K562 (cell line): ENCODE measurements at regions not wholly inside any gene's neighbourhood (a gene's known extent, or its start where the extent isn't known, plus 50 kb on each side); places are given as distances from the start of the nearest gene placed in this dataset.

Experiments
- BDP1 ChIP-seq: IDR thresholded peaks from 3 replicates; pipeline ENCODE4 v1.6.1; 2011; ENCODE audit not compliant: insufficient read length, insufficient read depth
- CTCFL ChIP-seq: IDR thresholded peaks from 2 replicates; pipeline ENCODE4 v1.6.1; 2011; ENCODE audit warnings: borderline replicate concordance, low read depth, mild to moderate bottlenecking, moderate library complexity, low read length; ENCODE audit not compliant: insufficient read depth, poor library complexity, severe bottlenecking
- DIDO1 ChIP-seq: fragments of 450-650 bp; IDR thresholded peaks from 2 replicates; pipeline ENCODE4 v1.6.1; 2016; ENCODE audit warnings: low read depth, missing biosample characterization, missing genetic modification characterization
- ETS2 ChIP-seq: IDR thresholded peaks from 2 replicates; pipeline ENCODE4 v1.6.1; 2016; ENCODE audit warnings: borderline replicate concordance, missing genetic modification characterization, mild to moderate bottlenecking, moderate library complexity, missing compliant biosample characterization; ENCODE audit not compliant: poor library complexity, severe bottlenecking
- KDM1A ChIP-seq, 2 experiments: fragments of 450-650 bp; IDR thresholded peaks; 2 replicates each; pipeline ENCODE4 v1.6.1; 2016; ENCODE audit warnings: mild to moderate bottlenecking in 2 of 2
- MTA1 ChIP-seq: fragments of 450-650 bp; IDR thresholded peaks from 2 replicates; pipeline ENCODE4 v1.6.1; 2017; ENCODE audit warnings: borderline replicate concordance
- NFXL1 ChIP-seq: fragments of 450-650 bp; formaldehyde crosslinking; IDR thresholded peaks from 2 replicates; pipeline ENCODE4 v1.4.0; 2021; ENCODE audit warnings: mild to moderate bottlenecking
- POU5F1 ChIP-seq: fragments of 150-350 bp; IDR thresholded peaks from 2 replicates; pipeline ENCODE4 v1.6.1; 2014; ENCODE audit warnings: borderline replicate concordance, low read length, low read depth, mild to moderate bottlenecking; ENCODE audit not compliant: partially characterized antibody
- PURB ChIP-seq: sonication (generic); formaldehyde crosslinking; IDR thresholded peaks from 2 replicates; pipeline ENCODE4 v1.9.0; 2021; ENCODE audit warnings: low read depth, mild to moderate bottlenecking, missing genetic modification reagents
- SRSF9 ChIP-seq: fragments of 200-400 bp; formaldehyde crosslinking; IDR thresholded peaks from 2 replicates; pipeline ENCODE4 v1.6.1; 2017; ENCODE audit warnings: low read depth, low read length, borderline replicate concordance
- ZBTB40 ChIP-seq, 2 experiments: fragments of 450-650 bp in 1 of 2; sonication (generic) in 1 of 2; formaldehyde crosslinking in 1 of 2; IDR thresholded peaks; 2 replicates each; pipeline versions ENCODE4 v1.7.1 to v1.9.0; 2016 to 2022; ENCODE audit warnings: inconsistent platforms in 1 of 2, mild to moderate bottlenecking in 1 of 2, missing genetic modification reagents in 1 of 2
- ZMIZ1 ChIP-seq, 2 experiments: fragments of 150-350 bp in 1 of 2; IDR thresholded peaks; 2 replicates each; pipeline ENCODE4 v1.6.1; 2012 to 2016; ENCODE audit warnings: low read depth in 2 of 2, low read length in 2 of 2, mild to moderate bottlenecking in 1 of 2, moderate library complexity in 1 of 2
- ZSCAN29 ChIP-seq: fragments of 450-650 bp; IDR thresholded peaks from 2 replicates; pipeline ENCODE4 v1.6.1; 2017

GRCh38 chr6:90369024-90369519 is 72.4 kb upstream of the BACH2 start (continued):
- TF ChIP-seq ZMIZ1 (IDR thresholded peaks at IDR 0.05; ENCODE audit: low read depth in 2 of 2, low read length in 2 of 2) (0 out of 4 replicates have a peak, but pooled peaks of 1 of the 2 experiments have one; percentile 59), POU5F1 (no peak), SRSF9 (no peak), CTCFL (no peak), ZBTB40 (IDR thresholded peaks at IDR 0.05) (no peak), ZBTB40 (CRISPR knock-in tag; IDR thresholded peaks at IDR 0.05) (no peak), KDM1A (IDR thresholded peaks at IDR 0.05) (peak; percentile 92 to 94), PURB (CRISPR knock-in tag) (no peak), NFXL1 (CRISPR knock-in tag) (no peak), DIDO1 (tag) (no peak), ETS2 (no peak), MTA1 (peak; percentile 19; the same call in 1 of the 2 replicates), ZSCAN29 (no peak), BDP1 (no peak)
